ENCODE measurements at regions not wholly inside any gene's neighbourhood (a gene's known extent, or its start where the extent isn't known, plus 50 kb on each side); places are given as distances from the start of the nearest gene placed in this dataset.

DNA sequence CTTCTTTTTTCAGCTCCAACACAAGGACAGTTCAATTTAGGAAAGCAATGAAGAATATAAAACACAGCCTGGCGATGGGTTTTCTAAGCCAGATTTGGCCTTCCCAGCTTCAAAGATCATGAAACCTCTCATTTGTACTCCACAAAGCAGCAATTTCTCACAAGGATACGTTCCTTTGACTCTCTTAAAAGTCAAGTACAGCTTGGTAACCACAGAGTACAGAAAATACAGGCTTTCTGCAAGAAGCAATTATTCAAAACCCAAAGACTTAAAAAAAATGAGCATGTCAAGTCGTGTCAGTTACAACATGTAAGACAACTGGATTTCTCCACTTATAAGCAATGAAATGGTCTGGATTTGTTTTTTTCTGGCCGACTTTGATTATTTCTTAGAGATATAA, 321.4 kb downstream of the FGFR2 start:
- TF ChIP-seq CTCF (IDR thresholded peaks at IDR 0.05; ENCODE audit: low read length), result no peak
- no peak for TF ChIP-seq EZH2 (IDR thresholded peaks at IDR 0.05; ENCODE audit: borderline replicate concordance, low read length)
